ENCODE measurements at regions not wholly inside any gene's neighbourhood (a gene's known extent, or its start where the extent isn't known, plus 50 kb on each side); places are given as distances from the start of the nearest gene placed in this dataset.
"Not testable (repeated sequence)": the region's sequence is repeated elsewhere in the genome, so short reads cannot be mapped to it uniquely, and the experiment has no call there.

GRCh38 chr2:33967103-33967502 is 368.0 kb upstream of the FAM98A start:
- DNase-seq (ENCODE audit: low spot score): no peak

GRCh38 chr2:33958591-33958990 is 359.5 kb upstream of the FAM98A start:
- no peak for DNase-seq (ENCODE audit: low spot score)

GRCh38 chr2:33949371-33949770 is 350.3 kb upstream of the FAM98A start:
- no peak for DNase-seq (ENCODE audit: low spot score)

- no peak for DNase-seq (ENCODE audit: low spot score)
These were observed 347.1 kb upstream of the FAM98A start for GRCh38 chr2:33946193-33946592.

GRCh38 chr2:33933203-33933602 is 334.1 kb upstream of the FAM98A start:
- no peak for DNase-seq (ENCODE audit: low spot score)

- no peak for DNase-seq (ENCODE audit: low spot score)
These were observed 332.1 kb upstream of the FAM98A start for GRCh38 chr2:33931164-33931563.

GRCh38 chr2:33929467-33929866 is 330.4 kb upstream of the FAM98A start:
- no peak for DNase-seq (ENCODE audit: low spot score)

GRCh38 chr2:33927756-33928155 is 328.7 kb upstream of the FAM98A start:
- DNase-seq (ENCODE audit: low spot score): no peak

- DNase-seq (ENCODE audit: low spot score): no peak
These were observed 326.2 kb upstream of the FAM98A start for GRCh38 chr2:33925311-33925710.

- DNase-seq (ENCODE audit: low spot score): no peak
These were observed 325.6 kb upstream of the FAM98A start for GRCh38 chr2:33924586-33925169.

GRCh38 chr2:33917252-33917651 is 318.2 kb upstream of the FAM98A start:
- no peak for DNase-seq (ENCODE audit: low spot score)

GRCh38 chr2:33913071-33913616 is 314.0 kb upstream of the FAM98A start:
- no peak for DNase-seq (ENCODE audit: low spot score)

GRCh38 chr2:33911327-33911726 is 312.2 kb upstream of the FAM98A start:
- DNase-seq (ENCODE audit: low spot score): no peak

- no peak for DNase-seq (ENCODE audit: low spot score)
These were observed 311.0 kb upstream of the FAM98A start for GRCh38 chr2:33909945-33910695.

GRCh38 chr2:33907866-33908265 is 308.8 kb upstream of the FAM98A start:
- DNase-seq (ENCODE audit: low spot score): no peak

GRCh38 chr2:33906129-33906528 is 307.0 kb upstream of the FAM98A start:
- not testable (repeated sequence) for DNase-seq (ENCODE audit: low spot score)

- DNase-seq (ENCODE audit: low spot score): no peak
These were observed 305.7 kb upstream of the FAM98A start for GRCh38 chr2:33904801-33905200.

GRCh38 chr2:33903701-33904100 is 304.6 kb upstream of the FAM98A start:
- no peak for DNase-seq (ENCODE audit: low spot score)

GRCh38 chr2:33903215-33903614 is 304.1 kb upstream of the FAM98A start:
- no peak for DNase-seq (ENCODE audit: low spot score)

- no peak for DNase-seq (ENCODE audit: low spot score)
These were observed 301.5 kb upstream of the FAM98A start for GRCh38 chr2:33900610-33901009.

GRCh38 chr2:33897741-33898140 is 298.6 kb upstream of the FAM98A start:
- DNase-seq (ENCODE audit: low spot score): no peak

GRCh38 chr2:33893824-33894223 is 294.7 kb upstream of the FAM98A start:
- no peak for DNase-seq (ENCODE audit: low spot score)

- DNase-seq (ENCODE audit: low spot score): no peak
These were observed 292.5 kb upstream of the FAM98A start for GRCh38 chr2:33891616-33892015.

GRCh38 chr2:33890686-33891085 is 291.6 kb upstream of the FAM98A start:
- DNase-seq (ENCODE audit: low spot score): no peak

Measured in ecto neural progenitor cell (in vitro differentiated cells).